Stimulated activated CD8-positive, alpha-beta memory T cell treated with anti-CD3 and anti-CD28 coated beads, Interleukin-12 subunit alpha, Interleukin-12 subunit beta, amount 100 ng/mL, for 24 hours (primary cell): ENCODE measurements at regions not wholly inside any gene's neighbourhood (a gene's known extent, or its start where the extent isn't known, plus 50 kb on each side); places are given as distances from the start of the nearest gene placed in this dataset.
"Not testable (repeated sequence)": the region's sequence is repeated elsewhere in the genome, so short reads cannot be mapped to it uniquely, and the experiment has no call there.

Source experiments
- DNase-seq: peaks from one replicate; pipeline ENCODE4 v3.0.0-alpha.2; 2020; ENCODE audit errors: extremely low read depth

DNA sequence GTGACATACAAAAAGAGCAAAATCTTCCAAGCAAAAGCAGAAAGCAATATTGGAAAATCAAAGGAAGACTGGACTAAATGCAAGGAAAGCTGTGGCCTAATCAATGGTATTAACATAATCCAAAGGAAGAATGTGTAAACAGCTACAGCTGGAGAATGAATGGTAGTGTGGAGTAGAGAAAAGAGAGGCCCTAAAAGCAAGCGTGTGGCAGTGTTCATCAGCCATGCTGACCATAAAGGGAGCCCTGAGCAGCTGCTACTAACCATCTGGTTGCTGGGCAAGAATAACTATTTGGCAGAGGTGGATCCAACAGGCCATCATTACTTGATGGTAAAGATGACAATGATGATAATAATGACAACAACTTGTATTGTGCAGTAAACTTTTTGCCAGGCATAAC is 148.5 kb upstream of the BEND6 start:
- no peak for DNase-seq

DNA sequence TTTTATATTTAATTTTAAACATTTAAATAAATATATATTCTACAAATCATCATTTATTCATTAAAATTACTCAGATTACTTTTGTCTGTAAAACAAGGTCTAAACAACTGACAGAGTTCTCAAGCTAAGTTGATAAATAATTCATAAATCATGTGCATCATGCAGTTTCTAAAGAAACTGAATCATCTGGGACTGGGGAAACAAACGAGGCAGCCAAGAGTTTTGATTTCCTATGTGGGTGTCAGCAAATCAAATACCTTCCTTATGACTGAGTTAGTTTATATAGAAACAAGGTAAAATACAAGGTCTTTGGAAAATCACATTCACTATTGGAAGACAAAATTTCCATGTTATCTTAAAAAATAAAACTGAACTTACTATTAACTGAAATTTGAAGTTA is 149.9 kb upstream of the BEND6 start:
- no peak for DNase-seq

DNA sequence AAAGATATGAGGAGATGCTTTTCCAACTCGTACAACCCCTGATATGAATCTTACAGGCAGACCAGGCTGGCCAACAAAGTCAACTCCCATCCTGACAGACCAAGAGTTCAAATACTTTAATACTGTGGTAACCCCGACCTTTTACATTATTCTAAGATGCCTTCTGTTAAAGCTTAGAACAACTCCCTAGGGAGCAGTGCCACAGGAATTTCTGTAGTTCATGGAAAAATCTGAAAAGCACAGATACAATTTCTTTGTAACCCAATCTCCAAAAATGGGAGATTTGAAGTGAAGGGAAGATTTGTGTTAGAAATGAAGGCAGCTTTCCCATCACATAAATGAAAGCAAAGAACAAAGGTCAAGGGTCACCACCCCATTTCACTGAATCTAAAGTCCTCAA is 151.3 kb upstream of the BEND6 start:
- no peak for DNase-seq

DNA sequence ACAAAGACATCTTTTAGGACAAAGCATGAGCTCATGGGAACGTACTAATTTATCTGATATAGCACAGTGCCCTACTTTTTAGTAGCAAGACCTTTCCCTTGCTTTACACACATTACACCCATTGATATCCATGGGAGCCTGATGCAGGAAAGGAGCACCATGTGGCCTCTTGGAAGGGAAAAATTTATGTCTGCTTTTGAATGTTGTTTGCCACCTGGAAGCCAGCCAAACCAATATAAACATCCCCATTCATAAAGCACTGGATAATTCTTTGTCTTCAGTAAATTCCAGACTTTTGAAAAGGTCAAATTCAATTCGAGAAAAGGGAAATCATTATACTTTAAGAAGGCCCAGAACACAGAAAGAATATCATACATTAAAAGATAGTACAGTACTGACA is 152.3 kb upstream of the BEND6 start:
- DNase-seq: no peak

DNA sequence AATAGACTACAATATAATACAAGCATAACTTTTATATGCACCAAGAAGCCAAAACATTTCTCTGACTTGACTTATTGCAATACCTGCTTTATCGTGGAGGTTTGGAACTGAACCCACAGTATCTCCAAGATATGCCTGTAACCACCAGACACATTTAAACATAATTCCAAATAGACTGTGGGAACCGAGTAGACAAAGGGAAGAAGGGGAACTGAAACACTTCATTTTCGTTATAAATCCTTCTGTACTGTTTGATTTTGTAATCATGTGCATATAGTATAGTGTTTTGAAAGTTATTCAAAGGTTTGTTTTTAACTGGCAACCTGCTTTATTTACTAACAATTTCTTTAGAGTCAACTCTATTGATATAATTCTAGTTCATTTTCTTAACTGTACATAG is 154.9 kb upstream of the BEND6 start:
- no peak for DNase-seq

DNA sequence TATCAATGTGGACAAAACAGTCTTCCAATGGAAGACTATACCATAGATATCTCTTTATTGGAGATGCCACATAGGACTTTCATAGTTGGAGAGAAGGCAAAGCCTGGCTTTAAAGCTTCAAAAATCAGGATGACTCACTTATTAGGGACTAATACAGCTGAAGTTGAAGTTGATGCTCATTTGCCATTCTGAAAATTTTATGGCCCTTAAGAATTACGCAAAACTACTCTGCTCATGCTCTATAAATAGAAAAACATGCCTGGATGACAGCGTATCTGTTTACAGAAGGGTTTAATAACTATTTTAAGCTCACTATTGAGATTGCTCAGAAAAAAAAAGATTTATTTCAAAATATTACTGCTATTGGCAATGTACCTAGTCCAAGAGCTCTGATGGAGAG is 155.5 kb upstream of the DST start:
- DNase-seq: no peak

DNA sequence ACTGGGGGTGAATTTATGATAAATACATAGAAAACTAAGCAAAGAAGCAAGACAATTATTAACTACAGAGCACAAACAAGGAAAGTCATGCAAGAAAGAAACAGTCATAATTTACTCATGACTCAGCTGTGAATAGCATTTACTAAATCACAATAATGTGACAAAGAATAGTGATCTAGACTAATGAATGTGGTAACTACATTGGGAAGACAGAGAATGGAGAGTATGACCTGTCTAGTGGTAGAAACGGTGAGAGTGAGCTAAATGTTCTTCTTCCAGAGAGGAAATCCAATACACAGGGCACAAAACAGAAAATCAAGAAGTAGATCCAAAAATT is 153.5 kb upstream of the DST start:
- no peak for DNase-seq

DNA sequence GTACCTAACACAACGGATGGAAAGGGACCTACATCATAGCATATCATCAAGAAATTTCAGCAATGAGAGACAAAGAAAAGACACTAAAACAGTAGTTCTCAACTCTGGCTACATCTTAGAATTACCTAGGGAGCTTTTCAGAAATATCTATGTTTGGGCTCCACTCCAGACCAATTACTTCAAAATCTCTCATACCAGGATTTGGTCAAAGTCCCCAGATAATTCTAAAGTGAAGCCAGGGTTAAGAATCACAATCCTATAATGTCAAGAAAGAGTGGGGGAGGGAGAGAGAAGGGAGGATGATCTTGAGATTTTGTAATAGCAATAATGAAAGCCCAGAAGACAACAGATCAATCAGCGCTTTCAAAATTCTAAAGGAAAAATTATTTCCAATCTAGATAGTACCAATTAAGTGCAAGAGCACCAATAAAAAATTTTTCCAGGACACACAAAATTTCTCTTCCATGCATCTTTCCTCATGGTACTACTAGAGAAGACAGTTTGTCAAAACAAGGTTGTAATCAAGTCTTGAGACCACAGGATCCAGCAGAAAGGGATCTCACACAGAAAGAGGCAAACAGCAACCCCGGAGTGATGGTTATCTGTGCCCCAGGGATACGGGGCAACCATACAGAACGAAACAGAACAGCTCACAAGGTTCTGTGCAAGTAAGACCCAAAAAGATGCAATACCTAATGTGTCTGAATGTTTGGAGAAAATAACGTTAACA is 152.9 kb upstream of the DST start:
- DNase-seq: no peak

DNA sequence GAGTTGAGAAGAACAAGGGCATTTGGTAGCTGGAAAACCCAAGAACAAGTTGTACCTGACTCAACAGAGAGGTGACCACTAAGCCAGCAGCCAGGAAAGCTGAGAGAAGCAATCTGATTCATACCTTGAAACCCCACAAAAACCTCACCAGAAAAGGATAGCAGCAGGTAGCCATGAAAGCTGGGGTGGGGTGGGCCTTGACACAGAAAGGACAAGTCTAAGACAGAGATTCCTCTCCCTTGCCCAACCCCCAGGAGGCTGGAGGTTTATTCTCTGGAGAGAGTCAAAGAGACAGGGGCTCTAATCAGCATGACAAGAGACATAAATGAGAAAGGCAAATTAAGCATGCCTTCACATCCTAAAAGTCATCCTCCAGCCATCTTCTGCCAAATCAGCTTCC is 151.7 kb upstream of the DST start:
- DNase-seq: no peak

DNA sequence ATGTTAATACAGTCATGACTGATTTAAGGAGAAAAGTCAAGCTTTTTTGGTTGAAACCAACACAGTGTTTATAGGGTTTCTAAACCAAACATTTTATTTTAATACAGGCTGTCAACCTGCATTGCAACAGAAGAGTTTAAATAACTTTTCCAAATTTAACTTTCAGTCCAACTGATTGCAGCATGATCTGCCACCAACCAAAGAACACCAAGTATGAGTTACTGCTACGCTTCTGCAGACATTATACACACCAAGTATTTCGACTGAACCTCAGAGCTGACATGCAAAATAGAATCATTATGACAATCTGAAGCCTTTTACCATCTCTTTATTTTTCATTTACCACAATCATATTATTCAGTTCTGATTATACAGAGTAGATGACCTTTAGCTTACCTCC is 151.2 kb upstream of the DST start:
- DNase-seq: no peak

DNA sequence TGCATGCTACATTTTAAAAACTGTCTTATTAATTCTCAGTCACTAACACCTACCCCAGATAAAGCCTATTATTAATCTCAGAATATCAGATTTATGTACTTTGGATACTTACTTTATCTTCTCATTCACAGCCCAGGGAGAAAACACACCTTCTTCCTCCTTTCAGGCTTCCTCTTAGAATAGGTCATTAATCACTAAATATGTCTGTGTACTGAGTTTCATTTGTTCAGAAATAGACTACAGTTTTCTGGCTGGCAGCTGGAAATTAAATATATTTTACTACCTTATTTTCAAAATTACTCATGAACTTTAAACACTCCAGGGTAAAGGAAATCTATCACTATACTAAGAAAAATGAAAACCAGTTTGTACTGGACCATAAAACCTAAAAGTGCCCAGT is 147.7 kb upstream of the DST start:
- no peak for DNase-seq

DNA sequence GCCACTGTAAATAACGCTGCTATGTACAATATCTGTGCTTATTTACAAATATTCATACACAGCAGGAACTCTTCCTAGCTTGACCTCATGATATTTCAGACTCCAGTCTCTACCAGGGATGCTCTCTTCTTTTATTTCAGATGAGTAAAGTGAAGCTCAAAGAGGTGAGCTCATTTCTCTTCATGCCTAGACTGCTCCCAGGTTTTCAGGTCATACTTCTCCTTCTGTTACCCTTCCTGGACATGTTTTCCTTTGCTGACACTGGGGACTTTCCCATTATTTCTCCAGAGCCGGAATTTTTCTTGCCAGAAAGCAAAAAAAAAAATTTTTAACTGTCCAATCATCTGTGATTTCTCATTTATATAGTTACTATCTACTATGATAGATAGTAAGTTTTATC is 147.2 kb upstream of the DST start:
- no peak for DNase-seq

DNA sequence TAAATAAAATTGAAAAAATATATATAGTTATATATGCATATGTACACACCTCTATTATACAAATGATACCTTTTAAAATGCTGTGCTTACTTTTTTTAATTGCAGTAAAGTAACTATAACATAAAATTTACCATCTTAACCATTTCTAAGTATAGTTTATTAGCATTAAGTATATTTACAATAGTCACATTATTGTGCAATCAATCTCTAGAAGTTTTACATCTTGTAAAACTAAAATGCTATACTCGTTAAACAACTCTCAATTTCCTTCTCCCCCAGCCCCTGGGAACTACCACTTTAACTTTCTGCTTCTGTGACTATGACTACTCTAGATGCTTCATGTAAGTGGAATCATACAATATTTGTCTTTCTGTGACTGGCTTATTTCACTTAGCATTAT is 146.7 kb upstream of the DST start:
- no peak for DNase-seq

DNA sequence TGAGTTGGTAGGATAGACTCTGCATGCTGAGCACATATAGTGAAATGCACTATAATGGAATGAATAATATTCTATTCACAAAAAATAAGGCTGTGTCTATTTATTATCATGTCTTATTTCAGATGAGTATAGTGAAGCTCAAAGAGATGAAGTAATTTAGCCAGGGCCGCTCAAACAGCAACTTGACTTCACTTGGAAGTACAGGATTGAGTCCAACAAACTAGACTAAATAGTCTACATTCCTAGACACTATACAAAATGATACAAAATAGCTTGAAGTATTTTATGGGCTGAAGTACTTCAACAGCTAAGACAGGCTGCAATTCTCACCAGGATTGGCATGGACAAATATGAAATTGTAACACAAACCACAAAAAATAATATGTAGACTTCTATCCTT is 144.5 kb upstream of the DST start:
- no peak for DNase-seq

DNA sequence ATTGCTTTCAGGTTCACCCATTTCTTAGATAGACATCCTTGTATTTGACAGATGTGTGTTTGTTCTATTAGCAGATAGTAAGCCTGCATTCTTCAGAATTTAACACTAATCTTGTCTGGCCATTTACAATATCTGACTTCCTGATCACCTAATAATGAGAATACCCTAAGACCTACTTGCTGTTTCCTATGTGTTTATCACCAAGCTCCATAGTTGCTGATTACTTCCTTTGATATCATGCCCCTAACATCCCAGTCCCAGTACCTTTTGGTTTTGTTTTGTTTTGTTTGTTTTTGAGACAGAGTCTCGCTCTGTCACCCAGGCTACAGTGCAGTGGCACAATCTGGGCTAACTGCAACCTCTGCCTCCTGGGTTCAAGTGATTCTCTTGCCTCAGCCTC is 143.6 kb upstream of the DST start:
- DNase-seq: no peak

DNA sequence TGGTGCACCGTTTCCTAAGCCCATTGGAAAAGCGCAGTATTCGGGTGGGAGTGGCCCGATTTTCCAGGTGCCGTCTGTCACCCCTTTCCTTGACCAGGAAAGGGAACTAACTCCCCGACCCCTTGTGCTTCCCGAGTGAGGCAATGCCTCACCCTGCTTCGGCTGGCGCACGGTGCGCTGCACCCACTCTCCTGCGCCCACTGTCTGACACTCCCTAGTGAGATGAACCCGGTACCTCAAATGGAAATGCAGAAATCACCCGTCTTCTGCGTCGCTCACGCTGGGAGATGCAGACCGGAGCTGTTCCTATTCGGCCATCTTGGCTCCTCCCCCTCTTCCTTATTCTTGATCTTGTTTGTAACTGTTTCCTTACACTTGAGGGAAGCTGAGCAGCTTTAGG is 142.8 kb upstream of the DST start:
- not testable (repeated sequence) for DNase-seq

DNA sequence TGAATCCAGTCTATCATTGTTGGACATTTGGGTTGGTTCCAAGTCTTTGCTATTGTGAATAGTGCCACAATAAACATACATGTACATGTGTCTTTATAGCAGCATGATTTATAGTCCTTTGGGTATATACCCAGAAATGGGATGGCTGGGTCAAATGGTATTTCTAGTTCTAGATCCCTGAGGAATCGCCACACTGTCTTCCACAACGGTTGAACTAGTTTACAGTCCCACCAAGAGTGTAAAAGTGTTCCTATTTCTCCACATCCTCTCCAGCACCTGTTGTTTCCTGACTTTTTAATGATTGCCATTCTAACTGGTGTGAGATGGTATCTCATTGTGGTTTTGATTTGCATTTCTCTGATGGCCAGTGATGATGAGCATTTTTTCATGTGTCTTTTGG is 137.4 kb upstream of the DST start:
- DNase-seq: not testable (repeated sequence)

DNA sequence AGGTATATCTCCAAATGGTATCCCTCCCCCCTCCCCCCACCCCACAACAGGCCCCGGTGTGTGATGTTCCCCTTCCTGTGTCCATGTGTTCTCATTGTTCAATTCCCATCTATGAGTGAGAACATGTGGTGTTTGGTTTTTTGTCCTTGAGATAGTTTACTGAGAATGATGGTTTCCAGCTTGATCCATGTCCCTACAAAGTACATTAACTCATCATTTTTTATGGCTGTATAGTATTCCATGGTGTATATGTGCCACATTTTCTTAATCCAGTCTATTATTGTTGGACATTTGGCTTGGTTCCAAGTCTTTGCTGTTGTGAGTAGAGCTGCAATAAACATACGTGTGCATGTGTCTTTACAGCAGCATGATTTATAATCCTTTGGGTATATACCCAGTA is 135.8 kb upstream of the DST start:
- not testable (repeated sequence) for DNase-seq

DNA sequence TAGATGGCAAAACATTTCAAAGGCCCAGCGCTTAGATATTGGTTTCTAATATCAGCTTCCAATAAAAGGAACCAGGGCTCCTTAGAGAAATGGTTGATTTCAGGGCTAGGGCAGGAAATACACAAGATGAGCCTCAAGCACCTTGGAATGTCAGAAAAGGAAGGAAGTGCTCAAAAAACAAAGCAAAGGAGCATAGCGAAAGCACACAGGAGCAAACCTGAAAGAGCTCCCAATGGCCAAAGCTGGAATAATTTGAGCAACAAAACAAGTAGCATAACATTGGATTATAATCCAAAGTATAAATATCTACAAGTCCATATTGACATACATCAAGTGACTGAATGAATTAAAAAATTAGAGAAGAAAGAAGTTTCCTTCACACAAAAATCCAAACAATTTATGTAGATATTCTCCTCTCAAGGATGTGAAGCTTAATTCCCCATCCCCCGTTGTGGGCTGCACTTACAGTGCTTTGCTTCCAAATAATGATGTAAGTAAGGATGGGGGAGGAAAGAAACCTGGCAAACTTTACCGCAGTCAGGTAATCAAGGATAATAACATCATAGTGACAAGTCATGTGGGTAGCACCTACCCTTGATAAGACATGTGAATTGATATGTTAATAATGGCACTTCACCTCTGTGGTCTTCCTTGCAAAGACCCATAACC is 132.9 kb upstream of the DST start:
- no peak for DNase-seq

DNA sequence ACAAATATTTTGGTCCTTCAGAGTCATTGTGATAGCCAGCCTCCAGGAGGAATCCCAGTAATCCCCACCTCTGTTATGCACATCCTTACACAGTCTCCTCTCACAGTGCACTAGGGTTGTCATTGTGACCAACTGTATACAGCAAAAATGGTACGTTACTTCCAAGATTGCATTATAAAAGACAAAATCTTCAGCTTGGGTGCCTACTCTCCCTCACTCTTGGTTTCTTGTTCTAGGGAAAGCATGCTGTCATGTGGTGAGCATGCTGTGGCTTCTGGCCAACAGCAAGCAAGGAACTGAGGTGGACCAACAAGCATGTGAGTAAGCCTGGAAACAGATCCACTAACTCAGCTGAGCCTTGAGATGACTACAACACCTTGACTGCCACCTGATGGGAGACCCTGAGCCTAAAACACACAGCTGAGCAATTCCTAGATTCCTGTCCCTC is 130.1 kb upstream of the DST start:
- no peak for DNase-seq

DNA sequence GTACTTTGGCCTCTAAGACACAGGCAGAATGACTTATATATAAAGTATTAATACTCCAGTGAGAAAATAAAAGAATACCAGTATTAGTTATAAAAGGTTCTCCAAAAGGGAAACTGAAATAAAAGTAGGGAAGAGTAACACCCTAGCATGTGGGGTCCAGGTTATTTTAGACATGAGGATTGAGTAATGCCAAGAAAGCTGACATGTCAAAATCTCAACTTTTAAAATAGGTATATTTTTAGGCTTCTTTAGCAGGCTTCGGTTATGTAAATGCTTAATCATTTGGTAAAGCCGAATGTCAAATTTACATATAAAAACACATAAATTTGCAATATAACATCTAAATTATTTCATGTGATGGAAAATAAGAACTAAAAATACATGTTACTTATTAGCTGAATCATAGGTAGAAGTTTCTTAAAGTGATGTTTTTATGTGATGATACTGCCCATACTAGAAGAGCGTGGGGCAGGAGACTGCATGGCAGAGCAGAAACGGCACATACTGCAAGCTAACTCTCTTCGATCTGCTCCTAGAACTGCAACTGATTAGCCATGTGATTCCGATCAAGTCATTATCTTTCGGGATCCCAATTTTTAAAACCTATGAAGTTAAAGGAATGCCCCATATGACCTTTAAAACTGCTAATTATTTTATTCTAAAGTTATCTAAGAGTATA is 129.4 kb upstream of the DST start:
- no peak for DNase-seq

DNA sequence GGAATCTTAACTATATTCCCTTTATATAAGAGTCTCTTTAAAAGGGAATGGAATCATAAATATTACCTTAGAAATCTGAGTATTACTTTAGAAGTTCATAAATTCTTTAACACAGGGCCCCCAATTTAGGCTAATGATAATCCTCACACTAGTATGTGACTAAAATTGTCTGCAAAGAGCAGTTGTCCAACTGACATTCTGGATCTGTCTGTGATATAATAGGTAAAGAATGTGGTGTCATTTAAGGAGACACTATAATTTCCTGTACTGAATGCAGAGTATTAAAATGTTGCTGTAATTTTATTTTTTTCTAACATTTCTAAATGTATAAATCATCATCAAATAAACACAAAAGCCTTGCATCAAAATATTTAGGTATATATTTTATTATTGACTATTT is 128.5 kb upstream of the DST start:
- no peak for DNase-seq

DNA sequence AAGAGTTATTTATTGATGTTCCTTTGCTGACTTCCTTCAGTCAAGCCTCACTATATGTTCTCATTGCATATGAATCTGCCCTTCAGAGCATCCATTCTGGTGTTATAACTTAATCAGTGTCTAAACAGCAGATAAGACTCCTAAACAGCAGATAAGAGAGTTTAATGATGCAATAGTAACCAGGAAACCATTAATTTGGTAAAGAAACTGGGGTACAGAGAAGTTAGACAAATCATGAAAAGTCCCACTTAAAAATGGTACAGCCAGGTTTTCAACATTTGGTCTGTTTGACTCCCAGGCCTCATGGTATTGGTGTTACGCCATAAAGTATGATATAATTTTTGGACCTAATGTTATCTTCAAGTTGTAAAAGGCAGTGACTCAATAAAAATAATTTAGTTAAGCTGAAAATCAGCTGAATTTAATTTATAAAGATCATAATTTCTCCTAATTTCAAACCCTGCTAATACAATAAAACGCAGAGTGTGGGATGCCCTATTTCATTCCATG is 127.4 kb upstream of the DST start:
- DNase-seq: no peak
